Neuronal stem cell (in vitro differentiated cells): ENCODE measurements at regions not wholly inside any gene's neighbourhood (a gene's known extent, or its start where the extent isn't known, plus 50 kb on each side); places are given as distances from the start of the nearest gene placed in this dataset.
"Not testable (repeated sequence)": the region's sequence is repeated elsewhere in the genome, so short reads cannot be mapped to it uniquely, and the experiment has no call there.

Experiments used
- DNase-seq: peaks from one replicate; pipeline ENCODE4 v3.0.0-alpha.2; 2013; ENCODE audit warnings: low spot score
- H2AFZ ChIP-seq: one replicate; pipeline ENCODE4 v1.6.1; 2013; ENCODE audit warnings: mild to moderate bottlenecking, low read length, inconsistent platforms
- H2AK5ac ChIP-seq: 2 replicates; pipeline ENCODE4 v1.6.1; 2013; ENCODE audit warnings: low read depth, mild to moderate bottlenecking, inconsistent platforms, low read length, moderate library complexity, mixed read lengths
- H2BK120ac ChIP-seq: 2 replicates; pipeline ENCODE4 v1.6.1; 2013; ENCODE audit warnings: low read depth, mild to moderate bottlenecking, inconsistent platforms, low read length, moderate library complexity, mixed read lengths
- H2BK12ac ChIP-seq: one replicate; pipeline ENCODE4 v1.6.1; 2013; ENCODE audit warnings: low read length, inconsistent platforms
- H2BK15ac ChIP-seq: 2 replicates; pipeline ENCODE4 v1.6.1; 2013; ENCODE audit warnings: mild to moderate bottlenecking, low read length, inconsistent platforms, mixed read lengths
- H2BK5ac ChIP-seq: one replicate; pipeline ENCODE4 v1.6.1; 2013; ENCODE audit warnings: inconsistent platforms, mild to moderate bottlenecking, low read length, moderate library complexity
- H3K14ac ChIP-seq: one replicate; pipeline ENCODE4 v1.6.1; 2013; ENCODE audit warnings: low read length, inconsistent platforms
- H3K18ac ChIP-seq: 2 replicates; pipeline ENCODE4 v1.6.1; 2013; ENCODE audit warnings: low read length, inconsistent platforms
- H3K23ac ChIP-seq: 2 replicates; pipeline ENCODE4 v1.6.1; 2013; ENCODE audit warnings: low read depth, mild to moderate bottlenecking, mixed read lengths, low read length, inconsistent platforms; ENCODE audit not compliant: poor library complexity
- H3K27ac ChIP-seq: replicated peaks from 3 replicates; pipeline ENCODE4 v1.5.1; 2013; ENCODE audit warnings: low read length, inconsistent platforms
- H3K27me3 ChIP-seq, 3 experiments: 2 replicates each; pipeline ENCODE4 v1.6.1; 2013; ENCODE audit warnings: low read length in 3 of 3, mild to moderate bottlenecking in 2 of 3, inconsistent platforms in 1 of 3, low read depth in 1 of 3, mixed read lengths in 1 of 3, moderate library complexity in 1 of 3; ENCODE audit not compliant: control insufficient read depth in 3 of 3, insufficient read depth in 3 of 3
- H3K36me3 ChIP-seq, 2 donors: replicated peaks in 1 of 2; 2 replicates each; pipeline ENCODE4 v1.6.1; 2013; ENCODE audit warnings: low read length in 2 of 2; ENCODE audit not compliant: control insufficient read depth in 2 of 2, insufficient read depth in 2 of 2
- H3K4ac ChIP-seq: 2 replicates; pipeline ENCODE4 v1.6.1; 2013; ENCODE audit warnings: inconsistent platforms, mild to moderate bottlenecking, low read length, moderate library complexity
- H3K4me1 ChIP-seq, 2 donors: 1 replicate in 1 of 2; 2 replicates in 1 of 2; pipeline ENCODE4 v1.6.1; 2013; ENCODE audit warnings: low read length in 2 of 2, low read depth in 1 of 2; ENCODE audit not compliant: control insufficient read depth in 2 of 2, insufficient read depth in 1 of 2
- H3K4me2 ChIP-seq: one replicate; pipeline ENCODE4 v1.6.1; 2013; ENCODE audit warnings: mild to moderate bottlenecking, low read length, inconsistent platforms; ENCODE audit not compliant: insufficient read depth, poor library complexity, severe bottlenecking
- H3K4me3 ChIP-seq, 2 donors: 2 replicates each; pipeline ENCODE4 v1.5.1; 2013; ENCODE audit warnings: low read length in 2 of 2, mild to moderate bottlenecking in 2 of 2, inconsistent platforms in 1 of 2, moderate library complexity in 1 of 2
- H3K79me1 ChIP-seq: one replicate; pipeline ENCODE4 v1.6.1; 2013; ENCODE audit warnings: low read depth, mild to moderate bottlenecking, inconsistent platforms, low read length, moderate library complexity
- H3K9ac ChIP-seq: one replicate; pipeline ENCODE4 v1.6.1; 2013; ENCODE audit warnings: mild to moderate bottlenecking, low read depth, low read length, inconsistent platforms; ENCODE audit not compliant: poor library complexity
- H3K9me3 ChIP-seq, 2 donors: replicated peaks in 1 of 2; 2 replicates each; pipeline versions ENCODE3 to v1.6.1; 2013; ENCODE audit warnings: low read length in 2 of 2, mild to moderate bottlenecking in 2 of 2, inconsistent platforms in 1 of 2, low read depth in 1 of 2, mixed read lengths in 1 of 2, moderate library complexity in 1 of 2; ENCODE audit not compliant: control insufficient read depth in 2 of 2, insufficient read depth in 1 of 2
- H4K8ac ChIP-seq: one replicate; pipeline ENCODE4 v1.6.1; 2013; ENCODE audit warnings: low read depth, mild to moderate bottlenecking, inconsistent platforms, low read length, moderate library complexity
- H4K91ac ChIP-seq: one replicate; pipeline ENCODE4 v1.6.1; 2013; ENCODE audit warnings: low read length, low read depth, mild to moderate bottlenecking, inconsistent platforms; ENCODE audit not compliant: poor library complexity
- WGBS, 2 donors: extraction: QIAGEN DNeasy Blood & Tissue Kit; methylation state at CpG; one replicate each; pipeline ENCODE4 v1.1.7; 2013; ENCODE audit warnings: missing lambda C conversion rate in 2 of 2, mixed read lengths in 1 of 2; ENCODE audit not compliant: insufficient read length in 2 of 2, insufficient replicate concordance in 1 of 2; ENCODE audit errors: extremely low coverage in 2 of 2; 5-methylcytosine and 5-hydroxymethylcytosine counted together

DNA sequence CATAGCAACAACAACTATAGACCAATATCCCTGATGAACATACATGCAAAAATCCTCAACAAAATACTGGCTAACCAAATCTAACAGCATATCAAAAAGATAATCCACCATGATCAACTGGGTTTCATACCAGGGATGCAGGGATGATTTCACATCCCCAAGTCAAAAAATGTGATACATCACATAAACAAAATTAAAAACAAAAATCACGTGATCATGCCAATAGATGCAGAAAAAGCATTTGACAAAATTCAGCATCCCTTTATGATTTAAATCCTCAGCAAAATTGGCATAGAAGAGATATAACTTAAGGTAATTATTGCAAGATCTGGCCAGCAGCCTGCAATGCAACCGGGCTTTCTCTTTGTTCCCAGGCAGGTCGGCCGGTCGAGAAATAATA lies 735.1 kb upstream of the SGO1 start:
- H4K8ac ChIP-seq, H2BK120ac ChIP-seq: not testable (repeated sequence)
- no CpG with 5 or more reads among the region's 5 CpGs for WGBS, 2 donors

DNA sequence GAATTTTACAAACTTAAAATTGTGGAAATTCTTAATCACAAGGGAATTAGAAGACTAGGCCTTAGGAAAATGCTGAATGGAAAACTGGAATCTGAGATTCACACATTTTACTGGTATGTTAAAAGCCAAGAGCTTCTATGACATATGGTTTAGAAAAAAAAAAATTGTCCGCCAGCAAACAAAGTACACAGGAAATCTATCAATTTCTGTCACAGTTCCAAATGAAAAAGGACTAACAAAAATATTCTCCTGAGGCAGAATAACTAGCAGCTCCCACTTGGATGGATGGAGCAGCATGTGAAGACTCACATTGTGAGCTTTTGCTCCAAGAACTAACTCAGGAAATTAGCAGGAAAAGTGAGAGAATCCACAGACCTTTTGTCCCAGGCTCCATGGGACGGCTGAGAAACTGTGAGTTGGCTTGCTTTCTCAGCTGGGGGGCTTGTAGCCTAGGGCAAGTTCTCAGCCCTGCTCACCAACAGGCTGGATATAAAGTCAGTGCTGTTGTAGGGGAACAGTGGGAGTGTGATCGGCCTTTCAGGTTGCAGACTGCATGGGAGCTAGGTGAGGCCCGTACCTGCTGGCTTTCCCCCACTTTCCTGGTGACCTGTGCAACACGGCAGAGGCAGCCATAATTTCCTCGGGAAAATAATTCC lies 731.1 kb upstream of the SGO1 start:
- Histone ChIP-seq H2BK120ac (no peak overlapping the region), H3K18ac (no peak overlapping the region), H2AK5ac (no peak overlapping the region), H4K8ac (no peak overlapping the region), H3K4me1 (peaks cover 0 to 4% of the 10 kb centered on the region in 2 donors), H4K91ac (no peak overlapping the region), H2BK15ac (no peak overlapping the region), H3K9ac (no peak overlapping the region), H3K27ac (no peak overlapping the region), H2AFZ (no peak overlapping the region), H3K14ac (no peak overlapping the region), H3K9me3 (no peaks in the 10 kb centered on the region), H3K27me3 (no peaks in the 10 kb centered on the region), H3K4me3 (no peak overlapping the region), H3K79me1 (no peaks in the 10 kb centered on the region), H3K36me3 (no peaks in the 10 kb centered on the region), H3K4me2 (no peak overlapping the region), H3K4ac (no peak overlapping the region), H2BK5ac (no peak overlapping the region), H2BK12ac (no peak overlapping the region), H3K23ac (no peak overlapping the region)
- WGBS, 2 donors, result no CpG with 5 or more reads among the region's 6 CpGs
- no peak for DNase-seq

More for the DNA sequence above, 735.1 kb upstream of the SGO1 start:
- H4K91ac ChIP-seq, H3K4ac ChIP-seq, H2BK12ac ChIP-seq, DNase-seq, H3K4me2 ChIP-seq, H3K23ac ChIP-seq, H2BK15ac ChIP-seq, H3K27me3 ChIP-seq, H3K4me3 ChIP-seq, H3K36me3 ChIP-seq, H3K9ac ChIP-seq, H2BK5ac ChIP-seq, H3K4me1 ChIP-seq, H3K14ac ChIP-seq, H3K79me1 ChIP-seq, H3K9me3 ChIP-seq, H2AK5ac ChIP-seq, H3K18ac ChIP-seq, H3K27ac ChIP-seq, H2AFZ ChIP-seq: not testable (repeated sequence)

- no peak overlapping the region for H2BK15ac ChIP-seq
- no peak overlapping the region for H2BK120ac ChIP-seq
- H3K4ac ChIP-seq, result no peak overlapping the region
- no peak for DNase-seq
- no peak overlapping the region for H2AK5ac ChIP-seq
- no peaks in the 10 kb centered on the region for H3K27me3 ChIP-seq
- no peaks in the 10 kb centered on the region for H3K9me3 ChIP-seq
- no peak overlapping the region for H3K14ac ChIP-seq
- H4K8ac ChIP-seq, result no peak overlapping the region
- whole genome bisulfite sequencing, 2 donors, result no CpG with 5 or more reads among the region's 2 CpGs
- H3K9ac ChIP-seq, result no peak overlapping the region
- H2BK5ac ChIP-seq, result no peak overlapping the region
- no peaks in the 10 kb centered on the region for H3K36me3 ChIP-seq
- H3K4me2 ChIP-seq, result no peak overlapping the region
- no peak overlapping the region for H3K27ac ChIP-seq
- H3K18ac ChIP-seq, result no peak overlapping the region
- no peaks in the 10 kb centered on the region for H3K79me1 ChIP-seq
- H3K4me1 ChIP-seq, result peaks cover 0 to 4% of the 10 kb centered on the region in 2 donors
- no peak overlapping the region for H2BK12ac ChIP-seq
- no peak overlapping the region for H3K4me3 ChIP-seq
- no peak overlapping the region for H3K23ac ChIP-seq
- no peak overlapping the region for H4K91ac ChIP-seq
- no peak overlapping the region for H2AFZ ChIP-seq
These were observed 728.3 kb upstream of the SGO1 start for GRCh38 chr3:20914310-20914709.

DNA sequence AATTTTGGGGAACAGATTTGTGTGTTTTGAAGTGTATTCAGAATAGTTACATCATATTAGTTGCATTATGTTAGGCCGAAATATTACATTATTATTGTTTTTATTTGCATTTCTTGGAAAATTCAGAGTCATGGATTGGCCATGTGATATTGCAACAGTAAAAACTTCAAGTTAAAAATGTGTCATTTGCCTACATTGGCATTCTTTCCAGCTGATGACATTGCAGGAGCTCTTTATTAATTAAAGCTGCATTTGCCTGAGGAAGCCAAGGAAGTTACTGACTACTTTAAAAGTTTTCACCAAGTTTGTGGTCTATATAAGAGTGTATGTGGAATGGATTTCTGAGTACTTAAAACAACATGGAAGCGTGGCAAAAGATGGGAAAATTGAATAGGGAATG lies 726.4 kb upstream of the SGO1 start:
- Histone ChIP-seq H3K14ac (no peak overlapping the region), H3K4me3 (no peak overlapping the region), H3K9me3 (no peaks in the 10 kb centered on the region), H3K36me3 (no peaks in the 10 kb centered on the region), H3K4ac (no peak overlapping the region), H3K18ac (no peak overlapping the region), H2AK5ac (no peak overlapping the region), H2BK15ac (no peak overlapping the region), H3K27me3 (no peaks in the 10 kb centered on the region), H3K9ac (no peak overlapping the region), H4K8ac (no peak overlapping the region), H2AFZ (no peak overlapping the region), H2BK5ac (no peak overlapping the region), H2BK120ac (no peak overlapping the region), H3K4me1 (peaks cover 0 to 4% of the 10 kb centered on the region in 2 donors), H3K79me1 (no peaks in the 10 kb centered on the region), H3K23ac (no peak overlapping the region), H4K91ac (no peak overlapping the region), H3K27ac (no peak overlapping the region), H2BK12ac (no peak overlapping the region), H3K4me2 (no peak overlapping the region)
- no peak for DNase-seq
- no CpG with 5 or more reads among the region's 2 CpGs for WGBS, 2 donors
